ENCODE measurements at regions not wholly inside any gene's neighbourhood (a gene's known extent, or its start where the extent isn't known, plus 50 kb on each side); places are given as distances from the start of the nearest gene placed in this dataset.
"Not testable (repeated sequence)": the region's sequence is repeated elsewhere in the genome, so short reads cannot be mapped to it uniquely, and the experiment has no call there.

DNA sequence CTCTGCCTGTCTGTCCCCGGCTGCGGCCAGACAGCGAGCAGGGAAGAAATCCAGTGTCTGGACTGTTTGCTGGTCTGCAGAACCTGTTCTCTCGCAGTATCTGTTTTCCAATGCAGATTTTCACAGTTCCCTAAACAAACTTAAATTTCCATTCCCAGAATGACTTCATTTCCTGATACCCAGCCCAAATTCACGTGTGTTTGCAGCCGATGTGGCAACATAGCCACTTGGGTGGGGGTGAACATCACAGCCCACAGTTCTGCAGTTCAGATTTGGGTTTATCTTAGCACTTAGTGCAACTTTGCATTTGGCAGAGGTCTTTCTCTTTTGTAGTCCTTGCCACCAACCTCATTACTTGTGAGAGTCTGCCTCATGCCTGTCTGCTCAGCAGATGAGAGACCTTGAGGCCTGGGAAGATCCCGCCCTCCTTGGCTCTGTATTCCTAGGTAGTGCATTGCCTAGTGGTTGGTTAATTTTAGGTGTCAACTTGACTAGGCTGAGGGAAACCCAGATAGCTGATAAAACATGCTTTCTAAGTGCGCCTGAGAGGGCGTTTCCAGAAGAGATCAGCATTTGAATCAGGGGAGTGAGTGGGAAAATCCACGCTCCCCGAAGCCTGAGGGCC lies 122.8 kb upstream of the FAM20C start:
- DNase-seq: not testable (repeated sequence)

DNA sequence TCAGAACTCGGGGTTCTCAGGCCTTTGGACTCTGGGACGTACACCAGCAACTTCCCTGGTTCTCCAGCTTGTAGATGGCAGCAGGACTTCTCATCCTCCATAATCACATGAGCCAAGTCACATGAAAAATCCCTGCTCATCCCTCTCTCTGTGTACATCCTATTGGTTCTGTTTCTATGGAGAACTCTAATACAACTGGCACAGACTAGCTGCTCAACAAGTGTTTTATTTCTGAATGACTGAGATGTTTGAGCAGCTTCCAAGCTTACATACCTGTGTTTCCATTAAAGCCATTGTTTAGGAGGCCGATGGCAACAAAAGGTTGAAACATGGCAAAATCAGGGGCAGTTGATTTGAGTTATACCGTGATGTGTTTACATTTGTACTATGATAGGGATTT lies 122.2 kb upstream of the FAM20C start:
- DNase-seq: not testable (repeated sequence)

- DNase-seq: not testable (repeated sequence)
Observed at GRCh38 chr7:70989-71388, 121.4 kb upstream of the FAM20C start.

DNA sequence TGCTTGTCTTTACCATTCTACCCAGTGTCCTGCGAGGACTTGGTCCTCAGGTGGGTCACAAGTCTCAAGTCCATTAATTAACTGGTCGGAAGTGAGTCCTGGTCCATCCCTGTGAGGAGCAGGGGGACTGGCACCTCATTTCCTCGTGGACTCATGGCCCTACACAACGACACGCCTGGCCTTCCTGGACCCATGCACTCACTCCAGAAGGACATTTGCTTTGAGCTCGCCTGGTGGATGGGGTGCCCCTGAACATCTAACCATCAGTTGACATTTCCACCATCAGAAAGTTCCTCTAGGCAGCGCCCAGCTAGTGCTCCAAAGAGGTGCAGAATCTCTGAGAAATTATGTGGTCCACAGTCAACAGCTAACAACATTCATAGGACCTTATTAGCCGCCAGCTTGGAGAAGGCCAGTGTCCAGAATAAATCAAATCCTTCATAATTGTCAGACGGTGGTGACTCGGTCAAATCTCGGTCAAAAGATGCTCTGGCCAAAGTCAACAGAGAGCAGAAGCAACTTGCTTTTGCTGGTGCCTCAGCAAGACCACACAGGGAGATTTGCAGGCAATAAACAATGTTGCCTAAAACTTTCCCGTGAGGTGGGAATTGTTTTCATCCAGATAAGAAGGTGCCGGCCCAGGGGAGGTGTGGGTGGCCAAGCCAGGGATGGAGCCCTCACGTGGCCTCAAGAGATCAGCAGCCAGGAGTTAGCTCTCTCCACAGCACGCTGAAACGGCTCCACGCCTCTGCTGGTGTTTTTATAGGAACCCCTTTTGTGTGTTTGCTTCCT lies 119.9 kb upstream of the FAM20C start:
- DNase-seq: not testable (repeated sequence)

GRCh38 chr7:73058-73331 lies 119.4 kb upstream of the FAM20C start:
- not testable (repeated sequence) for DNase-seq

GRCh38 chr7:74008-74540 lies 118.3 kb upstream of the FAM20C start:
- not testable (repeated sequence) for DNase-seq

DNA sequence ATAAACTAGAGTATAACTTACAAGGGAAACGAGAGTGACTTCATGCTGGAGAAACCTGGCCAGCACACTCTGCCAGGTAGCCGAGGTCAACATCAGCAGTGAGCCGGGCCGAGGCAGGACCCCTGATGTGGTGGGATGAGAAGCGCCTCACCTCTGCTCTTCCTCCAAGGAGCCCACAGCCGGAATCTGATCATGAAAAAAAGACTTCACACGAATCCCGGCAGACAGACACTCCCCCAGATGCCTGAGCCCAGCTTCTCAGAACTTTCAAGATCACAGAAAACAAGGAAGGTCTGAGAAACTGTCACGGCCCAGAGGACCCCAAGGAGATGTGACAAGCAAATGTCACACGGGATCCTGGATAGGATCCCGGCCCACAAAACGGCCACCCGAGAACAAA lies 116.9 kb upstream of the FAM20C start:
- not testable (repeated sequence) for DNase-seq

GRCh38 chr7:76202-76601 lies 116.2 kb upstream of the FAM20C start:
- not testable (repeated sequence) for DNase-seq

- DNase-seq: not testable (repeated sequence)
Observed at GRCh38 chr7:76829-77395, 115.5 kb upstream of the FAM20C start.

GRCh38 chr7:78862-79261 lies 113.5 kb upstream of the FAM20C start:
- not testable (repeated sequence) for DNase-seq

- DNase-seq: not testable (repeated sequence)
Observed at GRCh38 chr7:79400-80055, 112.8 kb upstream of the FAM20C start.

- no peak for DNase-seq
Observed at GRCh38 chr7:80259-81067, 111.9 kb upstream of the FAM20C start.

GRCh38 chr7:81068-81925 lies 111.1 kb upstream of the FAM20C start:
- DNase-seq: no peak

DNA sequence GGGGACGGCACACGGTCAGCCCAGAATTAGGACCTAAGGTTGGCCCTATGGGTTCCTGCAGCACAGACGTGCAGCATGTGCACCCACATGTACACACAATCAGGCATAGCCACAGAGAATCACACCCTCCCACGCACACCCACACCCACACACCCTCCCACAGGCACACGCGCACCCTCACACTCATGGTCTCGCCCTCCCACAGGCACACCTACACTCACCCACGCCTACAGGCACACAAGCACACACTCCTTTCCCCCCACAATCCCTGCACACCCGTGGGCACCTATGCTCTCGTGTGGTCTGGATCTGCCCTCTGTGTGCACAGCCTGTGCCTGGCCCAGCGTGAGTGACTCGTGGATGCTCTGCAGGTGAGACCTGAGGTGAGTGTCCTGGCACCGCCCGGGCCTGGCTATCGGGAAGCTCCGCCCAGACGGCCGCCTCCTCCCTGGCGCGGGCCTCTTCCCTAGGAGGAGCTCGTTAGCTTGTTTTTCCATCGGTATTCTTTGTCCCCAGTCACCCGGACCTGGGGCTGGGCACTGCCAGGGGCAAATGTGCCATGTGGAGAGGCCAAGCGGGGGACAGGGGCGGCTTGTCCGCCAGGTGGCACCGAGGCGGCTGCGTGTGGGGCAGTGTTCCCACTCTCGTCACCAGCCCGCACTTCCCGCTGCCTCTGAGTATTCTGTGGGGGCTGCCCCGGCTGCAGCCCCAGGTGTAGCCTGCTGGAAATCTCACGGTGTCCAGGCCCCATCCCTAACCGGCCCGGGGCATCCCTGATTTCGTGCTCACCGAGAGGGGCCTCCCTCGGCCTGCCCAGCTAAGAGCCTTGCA lies 110.2 kb upstream of the FAM20C start:
- no peak for DNase-seq

DNA sequence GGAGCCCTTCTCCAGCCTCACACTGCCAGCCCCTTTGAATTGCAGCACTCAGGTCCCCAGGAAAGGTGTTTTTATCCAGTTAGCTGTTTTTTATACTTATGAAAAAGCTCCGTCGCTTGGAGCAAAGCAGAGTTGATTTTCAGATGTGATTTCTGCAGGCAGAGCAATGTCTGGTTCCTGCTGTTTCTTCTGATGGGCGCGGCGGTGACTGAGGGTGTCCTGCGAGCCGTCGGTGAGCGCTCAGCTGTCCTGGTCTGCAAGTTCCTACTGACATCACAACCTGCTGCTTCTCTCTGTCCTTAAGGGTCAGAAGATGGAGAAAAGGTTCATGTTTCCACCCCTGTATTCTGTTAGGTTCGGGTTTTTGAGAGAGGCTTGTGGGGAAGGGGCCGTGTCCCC lies 109.6 kb upstream of the FAM20C start:
- DNase-seq: no peak

DNA sequence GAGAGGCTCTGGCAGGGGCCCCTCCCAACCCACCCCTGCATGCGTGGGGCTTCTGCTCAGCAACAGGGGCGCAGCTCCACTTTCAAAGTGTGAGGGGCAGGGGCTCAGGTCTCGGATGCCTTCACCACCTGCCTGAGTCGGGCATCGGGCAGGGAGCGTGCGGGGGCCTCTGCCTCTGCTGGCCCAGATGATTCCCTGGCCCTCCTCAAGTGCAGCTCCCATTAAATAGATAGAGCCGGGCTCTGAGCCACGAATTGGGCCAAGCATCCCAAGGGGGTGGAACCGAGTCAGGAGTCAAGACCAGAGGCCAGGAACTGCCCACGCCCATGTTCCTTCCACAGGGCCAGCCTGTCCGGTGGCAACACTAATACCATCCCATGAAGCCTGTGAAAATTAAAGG lies 108.9 kb upstream of the FAM20C start:
- no peak for DNase-seq

DNA sequence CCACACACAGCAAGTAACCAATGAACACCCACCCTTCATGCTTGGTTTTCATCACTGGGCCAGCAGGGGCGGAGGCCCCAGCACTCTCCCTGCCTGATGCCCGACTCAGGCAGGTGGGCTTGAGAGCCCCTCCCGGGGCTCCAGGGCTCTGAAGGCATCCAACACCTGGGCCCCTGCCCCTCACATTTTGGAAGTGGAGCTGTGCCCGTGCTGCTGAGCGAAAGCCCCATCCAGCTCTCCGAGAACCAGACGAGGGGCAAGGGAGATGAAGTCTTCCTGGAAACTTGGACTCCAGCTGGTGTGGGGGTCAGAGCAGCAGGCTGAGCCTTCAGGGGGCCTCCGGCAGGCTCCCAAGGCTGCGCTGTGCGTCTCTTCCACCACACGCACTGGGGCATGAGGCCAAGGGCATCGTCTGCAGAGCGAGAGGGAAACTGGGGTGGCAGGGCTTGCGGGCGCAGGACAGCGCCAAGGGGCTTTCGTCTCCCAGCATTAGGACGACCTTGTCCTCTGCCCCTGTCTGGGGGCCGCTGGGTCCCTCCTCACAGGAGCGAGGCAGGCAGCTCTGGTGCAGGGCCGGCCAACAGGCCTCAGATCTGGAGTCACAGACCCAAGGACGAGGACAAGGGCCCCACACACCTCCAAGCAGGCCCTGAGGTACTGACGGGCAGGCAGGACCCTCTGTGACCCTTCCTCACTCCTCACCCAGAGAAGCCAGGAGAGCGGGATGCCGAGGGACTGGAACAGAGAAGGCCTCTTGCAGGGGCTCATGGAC lies 108.3 kb upstream of the FAM20C start:
- no peak for DNase-seq

DNA sequence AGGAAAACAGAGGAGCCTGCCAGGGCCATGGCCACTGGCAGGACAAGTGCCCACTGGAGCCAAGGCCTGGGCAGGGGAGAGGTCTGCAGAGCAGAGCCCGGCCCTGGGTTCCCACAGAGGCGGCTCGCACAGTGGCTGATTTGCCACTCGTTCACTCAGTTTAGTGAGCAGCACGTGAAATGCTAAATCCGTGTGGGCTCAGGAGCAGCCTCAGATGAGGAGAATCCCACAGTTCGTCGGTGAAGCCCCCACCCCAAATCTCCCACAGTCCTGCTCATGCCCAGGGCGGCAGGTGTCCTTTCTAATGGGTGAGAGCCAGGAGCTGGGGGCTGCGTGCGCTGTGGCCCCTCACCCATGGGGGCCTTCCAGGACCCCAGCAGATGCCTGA lies 107.7 kb upstream of the FAM20C start:
- DNase-seq: no peak

GRCh38 chr7:85074-85882 lies 107.1 kb upstream of the FAM20C start:
- no peak for DNase-seq

All from DMS53 (cell line).